DMS153 (cell line): ENCODE measurements at regions not wholly inside any gene's neighbourhood (a gene's known extent, or its start where the extent isn't known, plus 50 kb on each side); places are given as distances from the start of the nearest gene placed in this dataset.
"Not testable (repeated sequence)": the region's sequence is repeated elsewhere in the genome, so short reads cannot be mapped to it uniquely, and the experiment has no call there.

Experiments used
- DNase-seq: peaks from one replicate; lab custom pipeline; 2025; lab: John Stamatoyannopoulos, UW

- no peak for DNase-seq
Observed at GRCh38 chr16:52234626-52235025, 312.3 kb downstream of the TOX3 start.

- DNase-seq, result no peak
Observed at GRCh38 chr16:52229471-52229870, 317.5 kb downstream of the TOX3 start.

- DNase-seq, result no peak
Observed at GRCh38 chr16:52227851-52228250, 319.1 kb downstream of the TOX3 start.

GRCh38 chr16:52212841-52213240 is 334.1 kb downstream of the TOX3 start:
- DNase-seq, result no peak

GRCh38 chr16:52209227-52209626 is 337.7 kb downstream of the TOX3 start:
- DNase-seq, result no peak

DNA sequence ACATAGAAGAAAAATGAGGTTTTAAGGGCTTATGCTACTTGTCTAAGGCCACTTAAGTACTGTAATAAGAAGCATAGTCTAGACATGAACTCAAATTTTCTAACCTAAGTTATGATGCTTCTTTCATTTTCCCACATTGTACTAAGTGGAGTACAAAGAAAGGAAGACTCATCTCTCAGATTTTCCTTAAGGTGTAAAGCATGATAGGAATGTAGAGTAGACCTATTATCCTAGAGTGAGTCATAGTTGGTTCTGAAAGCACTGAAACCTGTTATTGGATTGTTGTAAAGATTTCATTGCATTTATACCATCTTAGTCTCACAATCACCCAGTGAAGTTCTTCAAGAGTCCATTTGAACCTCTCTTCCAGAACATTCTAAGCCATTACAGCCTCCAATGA is 343.8 kb downstream of the TOX3 start:
- no peak for DNase-seq

- no peak for DNase-seq
Observed at GRCh38 chr16:52193441-52193840, 353.5 kb downstream of the TOX3 start.

GRCh38 chr16:52191531-52192134 is 355.3 kb downstream of the TOX3 start:
- peak; percentile 41 for DNase-seq

DNA sequence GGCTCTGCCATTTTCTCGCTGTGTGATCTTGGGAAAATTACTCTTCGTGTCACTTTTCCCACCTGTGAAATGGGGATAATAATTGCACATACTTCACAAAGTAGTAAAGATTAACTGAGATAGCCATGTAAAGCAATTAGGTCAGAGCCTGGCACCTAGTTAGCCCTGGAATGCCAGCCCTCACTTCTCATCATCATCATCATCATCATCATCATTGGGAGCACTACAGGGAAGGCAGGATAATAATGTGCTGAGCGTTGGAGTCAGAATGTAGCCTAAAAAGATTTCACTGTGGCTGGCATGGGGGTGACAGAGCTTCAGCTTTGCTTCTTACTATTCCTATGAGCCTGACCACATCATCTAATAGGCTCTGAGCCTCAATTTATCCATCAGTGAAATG is 362.6 kb downstream of the TOX3 start:
- DNase-seq, result no peak

DNA sequence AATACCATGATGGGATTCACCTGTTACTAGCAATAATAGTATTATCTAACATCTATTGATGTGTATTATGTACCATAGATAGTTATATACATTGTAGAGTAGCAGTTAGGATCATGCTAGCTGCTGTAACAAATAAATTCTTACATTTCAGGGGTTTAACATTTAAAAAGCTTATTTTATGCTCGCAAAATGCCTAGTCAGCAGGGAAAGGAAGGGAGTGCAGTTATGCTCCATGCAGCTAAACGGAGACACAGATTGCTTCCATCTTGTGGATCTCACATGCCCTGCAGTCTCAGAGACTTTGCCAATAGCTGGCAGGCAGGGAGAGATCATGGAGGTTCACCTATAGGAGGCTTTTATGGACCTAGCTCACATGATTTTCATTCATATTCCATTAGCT is 364.1 kb downstream of the TOX3 start:
- no peak for DNase-seq

- DNase-seq, result no peak
Observed at GRCh38 chr16:52174168-52174567, 372.8 kb downstream of the TOX3 start.

- no peak for DNase-seq
Observed at GRCh38 chr16:52171481-52171880, 375.5 kb downstream of the TOX3 start.

- no peak for DNase-seq
Observed at GRCh38 chr16:52167328-52167727, 379.6 kb downstream of the TOX3 start.

- DNase-seq, result no peak
Observed at GRCh38 chr16:52165961-52166360, 381.0 kb downstream of the TOX3 start.

DNA sequence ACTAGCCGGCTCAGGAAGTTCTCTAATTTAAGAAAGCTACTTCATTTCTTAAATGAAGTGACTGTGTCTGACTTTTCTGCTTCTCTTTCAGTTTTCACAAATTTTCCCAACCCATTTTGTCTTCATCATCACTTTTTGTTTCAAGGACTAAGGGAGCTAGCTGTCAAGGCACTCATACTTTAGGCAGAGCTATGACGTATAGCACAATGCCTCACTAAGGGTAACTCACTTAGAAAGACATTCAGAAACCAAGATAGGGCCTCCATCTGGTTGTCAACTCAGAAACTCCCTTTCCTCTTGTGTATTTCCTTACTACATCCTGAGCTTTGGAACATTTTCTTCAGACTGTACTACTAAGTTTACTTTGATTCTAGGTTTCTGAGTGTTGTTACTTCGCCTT is 397.9 kb downstream of the TOX3 start:
- DNase-seq, result no peak

- no peak for DNase-seq
Observed at GRCh38 chr16:52141871-52142270, 405.1 kb downstream of the TOX3 start.

DNA sequence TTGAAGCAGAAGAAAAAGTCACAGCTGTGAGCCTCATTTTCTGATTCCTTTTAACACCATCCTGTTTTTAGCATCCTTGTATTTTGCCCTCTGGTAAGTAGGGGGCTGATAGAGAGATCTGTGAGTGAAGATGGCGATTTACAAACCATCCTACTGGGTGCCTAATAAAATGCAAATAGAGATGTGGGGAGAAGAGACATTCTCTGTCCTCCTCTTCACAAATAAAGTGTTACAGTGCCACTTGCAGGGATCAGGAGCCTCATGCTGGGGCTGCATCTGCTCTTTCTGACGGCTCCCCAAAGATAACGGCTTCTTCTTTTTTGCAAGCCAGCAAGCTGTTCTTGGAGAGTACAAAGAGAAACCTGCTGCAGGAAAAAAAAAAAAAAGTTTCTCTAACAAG is 418.6 kb downstream of the TOX3 start:
- no peak for DNase-seq

- DNase-seq, result no peak
Observed at GRCh38 chr16:52123842-52124241, 423.1 kb downstream of the TOX3 start.

DNA sequence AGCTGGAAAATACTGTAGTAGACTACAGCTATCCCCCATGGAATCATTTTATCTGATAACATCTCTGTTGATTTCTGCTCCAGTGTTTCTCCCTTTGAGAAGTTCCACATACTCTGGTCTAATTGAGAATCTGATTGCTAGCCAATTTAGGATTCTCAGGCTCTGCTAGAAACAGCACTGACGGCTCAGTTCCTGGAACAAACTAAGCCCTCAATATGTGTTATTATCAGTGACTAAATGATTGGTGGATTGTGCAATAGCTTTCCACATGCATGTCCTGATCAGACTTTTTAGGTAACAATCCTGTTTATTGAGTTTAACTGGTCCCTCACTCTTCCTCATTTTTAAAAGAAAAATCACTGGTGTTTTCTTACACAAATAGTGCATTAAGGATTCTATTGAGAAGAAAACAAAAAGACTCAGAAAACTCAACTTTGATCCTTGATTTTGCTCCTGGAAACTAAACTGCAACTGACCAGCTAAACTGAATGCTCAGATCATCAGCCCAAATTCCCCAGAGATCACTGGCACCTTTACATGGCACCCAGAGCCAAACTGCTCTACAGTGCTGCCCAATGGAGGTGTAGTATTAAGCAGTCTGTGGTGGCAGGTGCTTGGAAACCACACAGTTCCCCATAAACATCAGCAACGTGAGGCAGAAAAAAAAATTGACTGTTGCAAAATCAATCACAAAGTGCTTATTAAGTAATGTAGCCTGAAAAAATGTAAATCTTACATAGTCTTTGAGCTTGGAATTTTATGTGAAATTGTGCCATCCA is 423.7 kb downstream of the TOX3 start:
- DNase-seq, result no peak

DNA sequence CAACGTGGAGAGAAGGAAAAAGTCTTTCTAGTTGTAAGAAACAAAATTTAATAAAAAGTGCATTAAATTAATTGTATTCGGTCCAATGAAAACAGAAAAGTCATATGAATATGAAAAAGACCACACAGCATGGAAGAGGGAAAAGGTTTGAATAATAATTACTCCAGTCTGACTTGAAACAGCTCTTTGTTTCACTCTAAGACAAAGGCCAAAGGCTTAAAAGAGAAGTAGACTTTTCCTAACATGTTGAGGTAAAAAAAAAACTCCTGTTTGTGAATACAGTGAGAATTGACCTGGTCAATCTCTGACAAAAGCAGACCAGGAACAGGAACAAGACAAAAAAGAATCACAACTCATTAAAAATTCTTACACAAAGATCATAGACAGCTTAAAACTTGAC is 429.8 kb downstream of the TOX3 start:
- DNase-seq, result no peak

DNA sequence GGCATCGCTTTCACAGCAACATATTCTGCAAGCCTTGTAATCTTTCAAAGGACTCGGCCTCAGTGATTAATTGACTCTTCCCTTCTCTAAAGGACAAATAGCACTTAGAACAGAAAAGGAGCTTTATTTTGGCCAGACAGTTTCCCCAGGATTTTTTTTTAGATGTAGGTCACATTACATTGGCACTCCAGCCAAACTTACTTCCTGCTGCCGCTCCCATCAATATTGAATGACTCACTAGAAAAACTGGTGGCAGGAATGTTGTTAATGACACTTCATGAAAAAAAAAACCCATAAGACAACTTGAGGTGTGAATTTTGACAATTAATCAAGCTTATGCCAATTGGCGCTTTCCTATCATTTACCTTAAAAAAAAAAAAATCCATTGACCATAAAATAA is 432.6 kb downstream of the TOX3 start:
- DNase-seq, result peak; percentile 16

GRCh38 chr16:52113533-52114183 is 433.3 kb downstream of the TOX3 start:
- no peak for DNase-seq

DNA sequence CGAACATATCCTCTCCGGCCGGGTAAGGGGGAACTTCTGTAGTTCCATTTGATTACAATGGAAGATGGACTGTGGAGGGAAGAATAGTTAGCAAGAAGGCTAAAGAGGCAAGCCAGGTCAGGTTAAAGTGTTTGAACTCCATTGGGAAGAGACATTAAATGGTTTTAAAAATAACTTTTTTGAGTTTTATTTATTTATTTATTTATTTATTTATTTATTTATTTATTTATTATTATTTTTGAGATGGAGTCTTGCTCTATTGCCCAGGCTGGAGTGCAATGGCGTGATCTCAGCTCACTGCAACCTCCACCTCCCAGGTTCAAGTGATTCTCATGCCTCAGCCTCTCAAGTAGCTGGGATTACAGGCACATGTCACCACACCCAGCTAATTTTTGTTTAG is 441.9 kb downstream of the TOX3 start:
- DNase-seq, result not testable (repeated sequence)
